ENCODE measurements at regions not wholly inside any gene's neighbourhood (a gene's known extent, or its start where the extent isn't known, plus 50 kb on each side); places are given as distances from the start of the nearest gene placed in this dataset.
"Not testable (repeated sequence)": the region's sequence is repeated elsewhere in the genome, so short reads cannot be mapped to it uniquely, and the experiment has no call there.

GRCh38 chr20:47977017-47977788, 191.9 kb upstream of the SULF2 start:
- H3K36me3 ChIP-seq; H3K27me3 ChIP-seq; intact Hi-C loops (cut with DNase I); H3K9me3 ChIP-seq; DNase-seq (ENCODE audit: low spot score in 2 of 2); H3K4me1 ChIP-seq; H3K27ac ChIP-seq; H3K4me3 ChIP-seq: not testable (repeated sequence)

GRCh38 chr20:47974234-47974878, 189.1 kb upstream of the SULF2 start:
- Histone ChIP-seq H3K9me3 (no peaks in the 10 kb centered on the region), H3K4me3 (no peak overlapping the region), H3K4me1 (no peaks in the 10 kb centered on the region), H3K27ac (peak overlapping the region in 1 of 2 donors; percentile 27), H3K36me3 (no peaks in the 10 kb centered on the region), H3K27me3 (no peaks in the 10 kb centered on the region)
- no peak for DNase-seq (ENCODE audit: low spot score in 2 of 2)
- TF ChIP-seq CTCF (IDR thresholded peaks at IDR 0.05), result no peak
- intact Hi-C loops (cut with DNase I), result no loop called here

GRCh38 chr20:47973519-47974233, 188.4 kb upstream of the SULF2 start:
- intact Hi-C loops (cut with DNase I), result no loop called here

GRCh38 chr20:47972916-47973309, 187.6 kb upstream of the SULF2 start:
- no peaks in the 10 kb centered on the region for H3K9me3 ChIP-seq
- intact Hi-C loops (cut with DNase I), result no loop called here
- H3K4me1 ChIP-seq, result no peaks in the 10 kb centered on the region
- no peak for TF ChIP-seq CTCF (IDR thresholded peaks at IDR 0.05)
- no peak overlapping the region for H3K27ac ChIP-seq
- DNase-seq (ENCODE audit: low spot score in 2 of 2), result no peak
- no peaks in the 10 kb centered on the region for H3K36me3 ChIP-seq
- no peak overlapping the region for H3K4me3 ChIP-seq
- no peaks in the 10 kb centered on the region for H3K27me3 ChIP-seq

More at GRCh38 chr20:47973519-47974233, 188.4 kb upstream of the SULF2 start:
- Histone ChIP-seq H3K36me3 (no peaks in the 10 kb centered on the region), H3K4me3 (no peak overlapping the region), H3K4me1 (no peaks in the 10 kb centered on the region), H3K27ac (peak overlapping the region in 1 of 2 donors; percentile 27), H3K27me3 (no peaks in the 10 kb centered on the region), H3K9me3 (no peaks in the 10 kb centered on the region)
- TF ChIP-seq CTCF (IDR thresholded peaks at IDR 0.05), result no peak
- no peak for DNase-seq (ENCODE audit: low spot score in 2 of 2)

GRCh38 chr20:47972297-47972915, 187.1 kb upstream of the SULF2 start:
- intact Hi-C loops (cut with DNase I); H3K36me3 ChIP-seq; H3K9me3 ChIP-seq; H3K4me1 ChIP-seq; H3K27ac ChIP-seq; H3K4me3 ChIP-seq; DNase-seq (ENCODE audit: low spot score in 2 of 2); H3K27me3 ChIP-seq: not testable (repeated sequence)
- peak in 1 of 3 experiments; percentile 18 for TF ChIP-seq CTCF (IDR thresholded peaks at IDR 0.05)

All from ascending aorta (tissue), 2 donors.